HEK293 (cell line): ENCODE measurements at regions not wholly inside any gene's neighbourhood (a gene's known extent, or its start where the extent isn't known, plus 50 kb on each side); places are given as distances from the start of the nearest gene placed in this dataset.

ENCODE experiments used
- CTCF ChIA-PET: fragments of 350-600 bp; formaldehyde crosslinking; extraction: SDS; loops from one replicate; lab custom pipeline; 2021; ENCODE audit warnings: antibody characterized with exemption; lab: Yijun Ruan, JAX
- POLR2A ChIA-PET: fragments of 300-600 bp; formaldehyde crosslinking; extraction: SDS; loops from one replicate; lab custom pipeline; 2020; ENCODE audit warnings: antibody characterized with exemption, inconsistent platforms; lab: Yijun Ruan, JAX
- H3K27ac ChIP-seq: fragments of 200-500 bp; sonication (Bioruptor generic); 2 replicates; pipeline ENCODE4 v1.5.1; 2014; ENCODE audit warnings: low read depth, low read length, control low read depth, inconsistent platforms; ENCODE audit errors: extremely low read depth
- H3K36me3 ChIP-seq, 2 experiments: fragments of 200-500 bp in 1 of 2; sonication (Bioruptor generic) in 1 of 2; 1 replicate in 1 of 2; 2 replicates in 1 of 2; pipeline ENCODE4 v1.5.1; 2014 to 2017; ENCODE audit warnings: inconsistent platforms in 2 of 2, low read length in 2 of 2; ENCODE audit not compliant: control insufficient read depth in 2 of 2, insufficient read depth in 1 of 2
- H3K4me1 ChIP-seq: fragments of 200-500 bp; sonication (Bioruptor generic); 2 replicates; pipeline ENCODE4 v1.5.1; 2014; ENCODE audit warnings: mild to moderate bottlenecking, low read length, inconsistent platforms; ENCODE audit not compliant: control insufficient read depth, insufficient read depth
- H3K4me3 ChIP-seq: 2 replicates; pipeline ENCODE4 v1.5.1; 2011; ENCODE audit warnings: low read depth, mild to moderate bottlenecking, control low read depth, low read length, moderate library complexity
- H3K9me3 ChIP-seq: fragments of 200-500 bp; sonication (Bioruptor generic); 2 replicates; pipeline ENCODE4 v1.5.1; 2014; ENCODE audit warnings: low read depth, low read length, inconsistent platforms; ENCODE audit not compliant: control insufficient read depth, insufficient read depth
- ATF2 ChIP-seq: fragments of 450-650 bp; formaldehyde crosslinking; IDR thresholded peaks from 2 replicates; pipeline ENCODE4 v1.5.1; 2016; ENCODE audit warnings: missing biosample characterization, missing genetic modification characterization, low read depth
- GLI4 ChIP-seq: fragments of 450-650 bp; formaldehyde crosslinking; IDR thresholded peaks from 2 replicates; pipeline ENCODE4 v1.5.1; 2016; ENCODE audit warnings: missing biosample characterization, missing genetic modification characterization
- GLIS1 ChIP-seq: fragments of 450-650 bp; formaldehyde crosslinking; IDR thresholded peaks from 2 replicates; pipeline ENCODE4 v1.5.1; 2016; ENCODE audit warnings: missing biosample characterization, missing genetic modification characterization
- GLIS2 ChIP-seq: fragments of 450-650 bp; formaldehyde crosslinking; IDR thresholded peaks from 2 replicates; pipeline ENCODE4 v1.5.1; 2016; ENCODE audit warnings: missing biosample characterization, missing genetic modification characterization
- HOXA7 ChIP-seq: sonication (generic); formaldehyde crosslinking; IDR thresholded peaks from 2 replicates; pipeline ENCODE4 v1.8.1; 2022; ENCODE audit warnings: missing genetic modification reagents, borderline replicate concordance
- PRDM1 ChIP-seq: fragments of 450-650 bp; formaldehyde crosslinking; IDR thresholded peaks from 2 replicates; pipeline ENCODE4; 2016; ENCODE audit warnings: missing biosample characterization, missing genetic modification characterization
- RBAK ChIP-seq: fragments of 450-650 bp; formaldehyde crosslinking; IDR thresholded peaks from 2 replicates; pipeline ENCODE4 v1.5.1; 2016; ENCODE audit warnings: missing biosample characterization, missing genetic modification characterization
- SETDB1 ChIP-seq: IDR thresholded peaks from one replicate; pipeline ENCODE4 v1.6.1; 2017; ENCODE audit warnings: mild to moderate bottlenecking, low read length, moderate library complexity, mixed read lengths; ENCODE audit not compliant: insufficient read length
- SP3 ChIP-seq: fragments of 450-650 bp; formaldehyde crosslinking; IDR thresholded peaks from 2 replicates; pipeline ENCODE4 v1.5.1; 2016; ENCODE audit warnings: missing biosample characterization, missing genetic modification characterization
- ZBTB1 ChIP-seq: fragments of 450-650 bp; formaldehyde crosslinking; IDR thresholded peaks from 2 replicates; pipeline ENCODE4 v1.5.1; 2016; ENCODE audit warnings: missing biosample characterization, missing genetic modification characterization
- ZBTB49 ChIP-seq: fragments of 450-650 bp; formaldehyde crosslinking; IDR thresholded peaks from 2 replicates; pipeline ENCODE4 v1.5.1; 2016; ENCODE audit warnings: missing biosample characterization, missing genetic modification characterization, low read depth
- ZNF2 ChIP-seq: fragments of 450-650 bp; formaldehyde crosslinking; IDR thresholded peaks from 2 replicates; pipeline ENCODE4 v1.5.1; 2016; ENCODE audit warnings: missing biosample characterization, missing genetic modification characterization
- ZNF24 ChIP-seq: fragments of 450-650 bp; formaldehyde crosslinking; IDR thresholded peaks from 2 replicates; pipeline ENCODE4 v1.5.1; 2016; ENCODE audit warnings: missing biosample characterization, missing genetic modification characterization
- ZNF26 ChIP-seq: fragments of 450-650 bp; formaldehyde crosslinking; IDR thresholded peaks from 2 replicates; pipeline ENCODE4 v1.5.1; 2016; ENCODE audit warnings: missing biosample characterization, missing genetic modification characterization
- ZNF416 ChIP-seq: fragments of 450-650 bp; formaldehyde crosslinking; IDR thresholded peaks from 2 replicates; pipeline ENCODE4 v1.5.1; 2016; ENCODE audit warnings: missing biosample characterization, missing genetic modification characterization
- ZNF530 ChIP-seq: fragments of 450-650 bp; formaldehyde crosslinking; IDR thresholded peaks from 2 replicates; pipeline ENCODE4 v1.5.1; 2016; ENCODE audit warnings: low read depth, missing biosample characterization, missing genetic modification characterization
- ZNF645 ChIP-seq: fragments of 450-650 bp; formaldehyde crosslinking; IDR thresholded peaks from 2 replicates; pipeline ENCODE4; 2016; ENCODE audit warnings: missing biosample characterization, missing genetic modification characterization
- ZNF660 ChIP-seq: fragments of 450-650 bp; IDR thresholded peaks from 2 replicates; pipeline ENCODE4 v1.5.1; 2018; ENCODE audit warnings: missing biosample characterization, mild to moderate bottlenecking, missing genetic modification characterization
- ZNF843 ChIP-seq: fragments of 450-650 bp; formaldehyde crosslinking; IDR thresholded peaks from 2 replicates; pipeline ENCODE4 v1.5.1; 2016; ENCODE audit warnings: missing biosample characterization, missing genetic modification characterization
- ZSCAN18 ChIP-seq: fragments of 450-650 bp; formaldehyde crosslinking; IDR thresholded peaks from 2 replicates; pipeline ENCODE4 v1.5.1; 2016; ENCODE audit warnings: missing biosample characterization, missing genetic modification characterization

- TF ChIP-seq ZBTB49 (tag by site-specific recombination): no peak
- TF ChIP-seq, all 188 proteins: peak for 0
Observed at GRCh38 chr17:73989671-73990070, 213.8 kb upstream of the RPL38 start (continued).

- no peaks in the 10 kb centered on the region for H3K36me3 ChIP-seq
- no peak overlapping the region for H3K4me3 ChIP-seq
- no peaks in the 10 kb centered on the region for H3K9me3 ChIP-seq
- no peaks in the 10 kb centered on the region for H3K4me1 ChIP-seq
- TF ChIP-seq ZNF416 (no peak), GLIS2 (no peak), PRDM1 (no peak), RBAK (no peak), ZNF26 (tag by site-specific recombination) (no peak), ZNF24 (no peak), SP3 (tag by site-specific recombination) (no peak)
- H3K27ac ChIP-seq: no peak overlapping the region
- CTCF ChIA-PET: interaction anchor here (0.6 to 0.7 kb wide), 2 partner anchors 55 to 187 kb away, joined by 3 read pairs; no protein-coding TSS in a partner anchor
- POLR2A ChIA-PET: no interaction called here
Observed at GRCh38 chr17:73990290-73990689, 213.2 kb upstream of the RPL38 start.

- H3K27ac ChIP-seq: no peak overlapping the region
- TF ChIP-seq GLIS1 (tag by site-specific recombination) (0 out of 2 replicates have a peak, but pooled peaks have one; percentile 8), ZBTB1 (no peak)
- TF ChIP-seq, all 188 proteins: peak for 1
- ChIA-PET POLR2A (no interaction called here), CTCF (interaction anchor here (0.6 kb wide), 1 partner anchor 330 kb away, joined by 6 read pairs; no protein-coding TSS in a partner anchor)
- Histone ChIP-seq H3K4me1 (no peaks in the 10 kb centered on the region), H3K4me3 (no peak overlapping the region), H3K9me3 (no peaks in the 10 kb centered on the region), H3K36me3 (no peaks in the 10 kb centered on the region)
Observed at GRCh38 chr17:73991260-73991659, 212.2 kb upstream of the RPL38 start.

GRCh38 chr17:73994946-73995345 is 208.5 kb upstream of the RPL38 start:
- TF ChIP-seq GLIS2 (no peak), ZNF645 (tag by site-specific recombination) (no peak), ZNF530 (no peak), ATF2 (tag by site-specific recombination) (no peak), ZSCAN18 (tag by site-specific recombination) (no peak), GLI4 (tag by site-specific recombination) (no peak), SETDB1 (no peak), ZNF2 (no peak), ZNF843 (no peak), HOXA7 (no peak), ZNF660 (tag by site-specific recombination) (no peak)
- Histone ChIP-seq H3K4me1 (no peaks in the 10 kb centered on the region), H3K9me3 (no peaks in the 10 kb centered on the region), H3K27ac (no peak overlapping the region), H3K4me3 (no peak overlapping the region), H3K36me3 (no peaks in the 10 kb centered on the region)
- ChIA-PET POLR2A (no interaction called here), CTCF (no interaction called here)
